ENCODE measurements at regions not wholly inside any gene's neighbourhood (a gene's known extent, or its start where the extent isn't known, plus 50 kb on each side); places are given as distances from the start of the nearest gene placed in this dataset.

DNA sequence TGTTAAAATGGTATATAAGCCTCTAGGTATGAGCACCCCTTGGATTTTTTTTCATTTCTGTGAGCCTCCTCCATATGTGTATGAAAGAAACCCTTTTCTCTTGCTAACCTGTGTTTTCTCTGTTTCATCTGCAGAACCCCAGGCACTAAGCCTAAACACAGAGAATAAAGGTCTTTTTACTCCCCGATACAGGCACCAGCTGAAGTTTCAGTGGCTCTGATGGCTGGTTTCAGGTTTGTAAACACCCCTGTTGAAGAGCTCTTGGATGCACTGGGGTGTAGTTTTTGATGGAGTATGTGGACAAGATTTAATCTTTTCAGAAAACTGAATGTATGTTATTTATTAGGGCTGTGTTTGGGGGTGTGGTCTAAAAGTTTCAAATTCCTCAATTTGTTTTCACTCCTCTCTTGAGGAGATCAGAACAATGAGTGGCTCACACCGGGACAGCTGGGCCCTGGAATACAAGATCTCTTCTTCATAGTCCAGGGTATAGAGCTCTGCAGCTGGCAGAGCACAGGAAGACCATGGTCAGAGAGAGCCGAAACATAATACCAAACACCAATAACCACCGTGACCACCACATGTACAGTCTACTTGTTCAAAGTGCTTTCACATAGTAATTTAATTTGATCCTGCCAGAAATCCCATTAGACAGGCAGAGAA lies 50.2 kb upstream of the VTCN1 start:
- DNase-seq (ENCODE audit: low read depth in 3 of 3, low spot score in 2 of 3), result no peak

All from right renal cortex interstitium (tissue), 3 donors.